ENCODE measurements at regions not wholly inside any gene's neighbourhood (a gene's known extent, or its start where the extent isn't known, plus 50 kb on each side); places are given as distances from the start of the nearest gene placed in this dataset.
"Not testable (repeated sequence)": the region's sequence is repeated elsewhere in the genome, so short reads cannot be mapped to it uniquely, and the experiment has no call there.

GRCh38 chr4:155444721-155445120 is 68.0 kb upstream of the MAP9 start:
- DNase-seq (ENCODE audit: low read depth), result no peak

DNA sequence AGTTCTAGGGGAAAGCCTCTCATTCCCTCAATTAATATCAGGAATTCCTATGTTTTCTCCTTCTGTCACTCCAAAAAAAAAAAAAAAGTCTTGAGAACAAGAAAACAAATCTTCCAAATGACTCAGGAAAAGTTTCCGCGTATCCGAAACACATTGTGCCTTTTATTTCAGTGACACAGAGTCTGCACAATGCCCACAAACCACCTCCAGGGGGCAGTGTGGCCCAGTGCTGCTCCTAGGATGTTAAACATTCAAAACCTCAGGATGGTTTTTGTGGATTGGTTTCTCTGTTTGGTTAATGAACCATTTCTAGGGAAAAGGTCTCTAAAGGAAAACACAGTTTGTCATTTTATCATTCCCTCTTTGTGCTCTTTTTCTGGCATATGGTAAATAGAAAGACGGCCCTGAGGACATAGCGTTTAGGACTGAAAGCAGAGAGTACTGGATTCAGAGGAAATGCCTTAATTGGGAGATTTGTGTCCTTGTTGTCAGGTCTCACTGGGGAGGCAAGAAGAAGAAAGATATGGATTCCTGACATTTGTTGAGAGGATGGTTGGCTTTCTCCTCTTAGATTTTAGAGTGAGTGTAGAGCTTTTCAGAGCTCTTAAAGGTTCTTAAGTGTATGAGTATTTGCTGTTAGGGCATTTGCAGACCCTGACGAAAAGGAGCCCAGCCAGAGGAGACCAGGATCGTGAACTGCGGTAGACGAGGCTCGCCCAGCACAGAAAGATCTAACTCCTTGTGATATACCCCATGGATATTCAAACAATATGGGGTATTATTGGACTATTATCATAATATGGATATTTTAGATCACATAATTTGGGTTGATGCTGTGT is 65.7 kb upstream of the MAP9 start:
- peak; percentile 40 for DNase-seq (ENCODE audit: low read depth)

DNA sequence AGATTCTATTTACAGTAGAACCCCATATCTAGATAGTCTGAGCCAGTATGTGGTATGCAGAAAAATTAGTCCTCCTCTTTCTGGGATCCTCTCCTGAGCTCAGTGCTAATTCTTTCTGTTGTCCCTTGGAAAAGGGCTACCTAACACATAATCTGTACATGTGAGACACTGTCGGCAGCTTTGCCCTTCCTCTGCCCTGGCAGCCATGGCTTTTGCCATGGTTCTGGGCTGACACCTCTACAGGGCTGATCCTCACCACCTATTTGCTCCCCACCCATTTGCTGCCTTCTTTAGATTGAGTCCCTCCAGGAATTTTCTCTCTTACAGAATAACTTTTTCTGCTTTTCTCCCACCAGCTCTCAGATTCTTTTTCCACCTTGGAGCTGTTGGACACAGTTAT is 64.7 kb upstream of the MAP9 start:
- DNase-seq (ENCODE audit: low read depth), result no peak

DNA sequence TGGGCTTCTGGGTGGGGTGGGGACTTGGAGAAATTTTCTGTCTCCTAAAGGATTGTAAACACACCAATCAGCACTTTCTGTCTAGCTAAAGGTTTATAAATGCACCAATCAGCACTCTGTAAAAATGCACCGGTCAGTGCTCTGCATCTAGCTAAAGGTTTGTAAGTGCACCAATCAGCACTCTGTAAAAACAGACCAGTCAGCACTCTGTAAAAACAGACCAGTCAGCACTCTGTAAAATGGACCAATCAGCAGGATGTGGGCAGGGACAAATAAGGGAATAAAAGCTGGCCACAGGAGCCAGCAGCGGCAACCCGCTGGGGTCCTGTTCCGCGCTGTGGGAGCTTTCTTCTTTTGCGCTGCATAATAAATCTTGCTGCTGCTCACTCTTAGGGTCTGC is 63.0 kb upstream of the MAP9 start:
- DNase-seq (ENCODE audit: low read depth), result not testable (repeated sequence)

DNA sequence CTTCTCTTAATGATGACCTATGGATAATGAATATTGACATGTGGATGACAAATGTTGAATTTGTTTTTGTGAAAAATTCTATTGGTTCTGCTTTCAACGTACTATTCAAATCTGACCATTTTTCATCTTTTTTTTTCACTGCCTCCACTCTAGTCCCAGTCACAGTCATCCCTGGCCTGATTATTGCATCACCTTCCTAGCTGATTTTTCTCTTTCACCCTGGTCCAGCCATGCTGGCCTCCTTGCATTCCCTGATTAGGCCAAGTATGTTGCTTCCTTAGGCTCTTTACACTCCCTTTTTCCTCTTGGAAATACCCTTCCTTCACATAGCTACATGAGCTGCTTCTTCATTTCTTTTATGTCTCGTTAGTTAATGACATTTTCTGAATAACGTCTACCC is 58.1 kb upstream of the MAP9 start:
- DNase-seq (ENCODE audit: low read depth), result no peak

GRCh38 chr4:155434366-155434765 is 57.6 kb upstream of the MAP9 start:
- DNase-seq (ENCODE audit: low read depth), result no peak

DNA sequence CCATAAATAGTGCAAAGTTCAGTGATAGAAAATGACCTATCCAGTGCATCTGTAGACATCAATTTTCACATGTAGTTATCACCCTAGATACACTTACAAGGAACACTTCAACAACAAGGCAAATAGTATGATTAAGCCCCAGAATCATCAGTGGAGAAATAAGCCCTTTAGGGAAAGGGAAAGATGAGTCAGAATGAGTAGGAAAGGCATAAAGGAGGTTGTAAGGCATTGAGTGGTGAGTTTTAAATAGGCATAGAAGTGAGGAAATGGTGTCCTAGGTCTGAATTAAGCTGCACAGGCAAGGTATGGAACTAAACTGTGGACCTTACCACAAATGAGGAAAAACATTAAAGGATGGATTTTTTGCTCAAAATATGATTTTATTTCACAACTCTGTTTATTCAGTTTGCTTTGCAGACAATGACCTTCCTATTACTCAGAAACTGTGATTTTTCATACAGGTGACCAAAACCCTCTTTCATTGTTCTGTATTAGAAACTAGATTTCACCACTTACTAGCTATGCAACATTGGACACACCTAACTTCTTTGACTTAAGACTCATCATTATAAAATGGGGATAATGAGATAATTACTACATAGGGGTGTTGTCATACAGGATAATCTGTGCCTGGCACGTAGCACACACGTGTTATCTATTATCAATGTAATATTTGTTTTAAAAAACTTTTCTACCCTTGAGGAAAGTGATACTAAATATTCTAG is 57.0 kb upstream of the MAP9 start:
- no peak for DNase-seq (ENCODE audit: low read depth)

DNA sequence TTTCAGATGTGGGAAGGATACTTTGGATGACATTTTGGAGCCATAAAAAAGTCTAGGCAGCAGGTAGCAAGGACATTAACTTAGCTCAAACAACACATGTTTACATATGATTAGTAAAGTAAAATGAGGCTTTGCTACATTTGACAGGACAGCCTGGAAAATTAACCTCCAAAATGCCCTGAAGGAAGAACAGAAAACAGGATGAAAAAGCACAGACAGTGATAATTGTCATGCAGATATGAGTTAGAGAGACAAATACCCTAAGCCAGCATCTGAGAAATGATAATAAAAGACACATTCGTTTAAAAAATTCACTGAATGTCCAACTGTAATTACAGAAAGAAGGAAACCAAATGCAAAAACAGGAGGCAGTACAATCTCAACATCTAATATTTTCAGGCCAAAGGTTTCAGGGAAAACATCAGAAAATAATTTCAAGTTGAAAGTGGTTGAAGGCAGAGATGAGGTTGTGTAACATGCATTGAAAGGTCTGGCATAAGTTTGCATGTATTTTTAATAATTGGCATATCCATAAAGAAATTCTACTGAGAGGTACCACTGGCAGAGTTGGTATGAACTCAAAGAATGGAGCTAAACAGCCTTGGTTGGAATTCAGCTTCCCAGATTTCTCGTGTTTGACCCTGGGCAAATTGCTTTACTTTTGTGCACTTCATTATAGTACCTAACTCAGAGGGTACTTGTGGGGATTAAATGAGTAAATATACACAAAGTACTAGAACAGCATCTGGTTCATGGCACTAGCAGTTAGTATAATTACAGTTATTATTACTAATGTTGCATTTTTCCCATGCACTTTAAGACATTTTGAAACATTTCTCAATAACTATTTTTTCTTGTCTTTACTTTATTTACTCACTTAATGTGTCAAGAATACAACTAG is 54.4 kb upstream of the MAP9 start:
- no peak for DNase-seq (ENCODE audit: low read depth)

DNA sequence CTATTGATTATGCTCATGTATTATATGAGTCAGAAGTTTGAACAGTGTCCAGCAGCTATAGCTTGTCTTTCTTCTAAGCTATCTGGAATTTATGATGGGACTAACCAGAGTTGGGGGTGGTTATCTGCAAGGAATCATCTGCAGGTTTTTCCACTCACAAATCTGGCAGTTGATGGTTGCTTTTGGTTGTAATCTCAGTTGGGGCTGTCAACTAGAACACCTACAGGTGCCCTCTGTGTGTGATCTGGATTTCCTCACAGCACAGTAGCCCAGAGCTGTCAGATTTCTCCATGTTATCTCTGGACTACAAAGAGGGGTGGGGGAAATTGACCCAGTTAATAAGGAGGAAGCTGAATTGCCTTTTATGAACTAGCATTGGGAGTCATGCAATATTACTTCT is 51.4 kb upstream of the MAP9 start:
- DNase-seq (ENCODE audit: low read depth), result no peak

GRCh38 chr4:155426953-155427352 is 50.2 kb upstream of the MAP9 start:
- no peak for DNase-seq (ENCODE audit: low read depth)
